GM12891 (cell line): ENCODE measurements at regions not wholly inside any gene's neighbourhood (a gene's known extent, or its start where the extent isn't known, plus 50 kb on each side); places are given as distances from the start of the nearest gene placed in this dataset.

ENCODE experiments used
- POLR2A ChIP-seq: IDR thresholded peaks from 2 replicates; pipeline ENCODE4 v1.6.1; 2011; ENCODE audit warnings: low read depth, low read length, control low read depth
- POLR2AphosphoS5 ChIP-seq: IDR thresholded peaks from 2 replicates; pipeline ENCODE4 v1.6.1; 2011; ENCODE audit warnings: low read depth, low read length, control low read depth

GRCh38 chr16:17827313-17827712, 356.6 kb upstream of the XYLT1 start:
- TF ChIP-seq POLR2A (no peak), POLR2AphosphoS5 (no peak)
